Astrocyte (in vitro differentiated cells and primary cell): ENCODE measurements at regions not wholly inside any gene's neighbourhood (a gene's known extent, or its start where the extent isn't known, plus 50 kb on each side); places are given as distances from the start of the nearest gene placed in this dataset.

Source experiments
- CTCF ChIP-seq: IDR thresholded peaks from 2 replicates; pipeline ENCODE4 v1.5.1; 2011; ENCODE audit warnings: low read depth, mild to moderate bottlenecking, inconsistent platforms, low read length, moderate library complexity; ENCODE audit not compliant: insufficient read depth
- EZH2 ChIP-seq: IDR thresholded peaks from 2 replicates; pipeline ENCODE4 v1.6.1; 2012; ENCODE audit warnings: mild to moderate bottlenecking, low read length, inconsistent platforms; ENCODE audit not compliant: insufficient read depth

GRCh38 chr2:60140185-60140584, 413.3 kb downstream of the BCL11A start:
- no peak for TF ChIP-seq CTCF
- no peak for TF ChIP-seq EZH2
